ENCODE measurements at regions not wholly inside any gene's neighbourhood (a gene's known extent, or its start where the extent isn't known, plus 50 kb on each side); places are given as distances from the start of the nearest gene placed in this dataset.

GRCh38 chrX:16240968-16241367 lies 73.7 kb downstream of the MAGEB17 start:
- TF ChIP-seq POLR2A (IDR thresholded peaks at IDR 0.05), result no peak
- no peak for TF ChIP-seq CTCF (IDR thresholded peaks at IDR 0.05)

Measured in testis (tissue), 2 donors.